ENCODE measurements at regions not wholly inside any gene's neighbourhood (a gene's known extent, or its start where the extent isn't known, plus 50 kb on each side); places are given as distances from the start of the nearest gene placed in this dataset.

DNA sequence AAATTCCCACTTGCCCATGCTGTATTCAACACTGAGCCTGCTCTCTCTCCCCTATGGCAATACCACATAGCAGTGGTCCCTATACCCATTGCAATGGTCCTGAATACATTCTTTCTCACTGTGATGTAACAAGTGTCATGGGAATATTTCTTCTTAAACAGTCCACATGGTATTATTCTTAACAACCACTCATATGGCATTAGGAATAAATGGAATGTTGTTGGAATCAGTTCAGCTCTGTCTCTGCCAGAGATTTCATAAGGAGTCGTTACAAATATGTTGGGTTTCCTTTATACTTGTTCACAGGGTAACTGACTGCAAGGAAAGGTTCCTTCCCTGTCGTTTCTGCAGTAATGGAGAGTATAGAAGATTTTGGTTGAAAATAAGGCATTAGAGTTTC, 128.3 kb upstream of the SPATA13 start:
- H3K4me3 ChIP-seq (ENCODE audit: low read depth, low read length), result no peak overlapping the region
- TF ChIP-seq, protein P1, sequence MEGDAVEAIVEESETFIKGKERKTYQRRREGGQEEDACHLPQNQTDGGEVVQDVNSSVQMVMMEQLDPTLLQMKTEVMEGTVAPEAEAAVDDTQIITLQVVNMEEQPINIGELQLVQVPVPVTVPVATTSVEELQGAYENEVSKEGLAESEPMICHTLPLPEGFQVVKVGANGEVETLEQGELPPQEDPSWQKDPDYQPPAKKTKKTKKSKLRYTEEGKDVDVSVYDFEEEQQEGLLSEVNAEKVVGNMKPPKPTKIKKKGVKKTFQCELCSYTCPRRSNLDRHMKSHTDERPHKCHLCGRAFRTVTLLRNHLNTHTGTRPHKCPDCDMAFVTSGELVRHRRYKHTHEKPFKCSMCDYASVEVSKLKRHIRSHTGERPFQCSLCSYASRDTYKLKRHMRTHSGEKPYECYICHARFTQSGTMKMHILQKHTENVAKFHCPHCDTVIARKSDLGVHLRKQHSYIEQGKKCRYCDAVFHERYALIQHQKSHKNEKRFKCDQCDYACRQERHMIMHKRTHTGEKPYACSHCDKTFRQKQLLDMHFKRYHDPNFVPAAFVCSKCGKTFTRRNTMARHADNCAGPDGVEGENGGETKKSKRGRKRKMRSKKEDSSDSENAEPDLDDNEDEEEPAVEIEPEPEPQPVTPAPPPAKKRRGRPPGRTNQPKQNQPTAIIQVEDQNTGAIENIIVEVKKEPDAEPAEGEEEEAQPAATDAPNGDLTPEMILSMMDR (IDR thresholded peaks at IDR 0.05; ENCODE audit: low read depth, low read length), result no peak
- no peaks in the 10 kb centered on the region for H3K36me3 ChIP-seq
- H3K27ac ChIP-seq, result no peak overlapping the region
- H3K27me3 ChIP-seq (ENCODE audit: insufficient read depth, low read depth, severe bottlenecking), result no peaks in the 10 kb centered on the region
- DNase-seq, result no peak
- H3K9me3 ChIP-seq (ENCODE audit: severe bottlenecking), result no peaks in the 10 kb centered on the region

DNA sequence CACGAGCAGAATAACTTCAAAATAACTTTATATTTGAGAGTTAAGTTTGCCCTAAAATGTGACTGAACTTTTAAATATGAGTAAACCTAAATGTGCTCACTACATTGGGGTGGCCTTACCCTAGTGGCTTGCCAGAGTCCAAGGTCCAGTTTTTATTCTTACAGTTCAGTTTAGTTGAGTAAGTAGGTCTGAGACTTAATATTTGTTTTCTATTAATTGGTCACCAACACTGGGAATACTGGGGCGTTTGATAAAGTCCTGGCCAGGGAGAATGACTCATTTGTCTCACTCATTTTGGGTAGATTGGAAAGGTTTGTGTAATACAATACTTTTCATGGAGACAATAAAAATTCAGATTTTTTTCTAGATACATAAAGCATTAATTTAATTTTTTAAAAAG, 127.8 kb upstream of the SPATA13 start:
- TF ChIP-seq, protein P1 (IDR thresholded peaks at IDR 0.05; ENCODE audit: low read depth, low read length), result no peak
- H3K36me3 ChIP-seq, result no peaks in the 10 kb centered on the region
- no peak for DNase-seq
- no peaks in the 10 kb centered on the region for H3K9me3 ChIP-seq (ENCODE audit: severe bottlenecking)
- H3K27ac ChIP-seq, result no peak overlapping the region
- no peaks in the 10 kb centered on the region for H3K27me3 ChIP-seq (ENCODE audit: insufficient read depth, low read depth, severe bottlenecking)
- no peak overlapping the region for H3K4me3 ChIP-seq (ENCODE audit: low read depth, low read length)

GRCh38 chr13:24033527-24034302, 126.8 kb upstream of the SPATA13 start:
- H3K36me3 ChIP-seq, result no peaks in the 10 kb centered on the region
- H3K9me3 ChIP-seq (ENCODE audit: severe bottlenecking), result no peaks in the 10 kb centered on the region
- no peak overlapping the region for H3K4me3 ChIP-seq (ENCODE audit: low read depth, low read length)
- no peak for DNase-seq
- no peak overlapping the region for H3K27ac ChIP-seq
- TF ChIP-seq, protein P1 (IDR thresholded peaks at IDR 0.05; ENCODE audit: low read depth, low read length), result no peak
- no peaks in the 10 kb centered on the region for H3K27me3 ChIP-seq (ENCODE audit: insufficient read depth, low read depth, severe bottlenecking)

GRCh38 chr13:24035411-24035810, 125.1 kb upstream of the SPATA13 start:
- DNase-seq, result no peak
- TF ChIP-seq, protein P1 (IDR thresholded peaks at IDR 0.05; ENCODE audit: low read depth, low read length), result no peak
- no peak overlapping the region for H3K27ac ChIP-seq

GRCh38 chr13:24036115-24036514, 124.4 kb upstream of the SPATA13 start:
- H3K27ac ChIP-seq, result no peak overlapping the region
- no peaks in the 10 kb centered on the region for H3K36me3 ChIP-seq
- TF ChIP-seq, protein P1 (IDR thresholded peaks at IDR 0.05; ENCODE audit: low read depth, low read length), result no peak
- H3K9me3 ChIP-seq (ENCODE audit: severe bottlenecking), result no peaks in the 10 kb centered on the region
- DNase-seq, result no peak
- H3K4me3 ChIP-seq (ENCODE audit: low read depth, low read length), result no peak overlapping the region
- H3K27me3 ChIP-seq (ENCODE audit: insufficient read depth, low read depth, severe bottlenecking), result no peaks in the 10 kb centered on the region

More at GRCh38 chr13:24035411-24035810, 125.1 kb upstream of the SPATA13 start:
- Histone ChIP-seq H3K4me3 (ENCODE audit: low read depth, low read length) (no peak overlapping the region), H3K27me3 (ENCODE audit: insufficient read depth, low read depth, severe bottlenecking) (no peaks in the 10 kb centered on the region), H3K9me3 (ENCODE audit: severe bottlenecking) (no peaks in the 10 kb centered on the region), H3K36me3 (no peaks in the 10 kb centered on the region)

- no peak overlapping the region for H3K27ac ChIP-seq
- no peaks in the 10 kb centered on the region for H3K36me3 ChIP-seq
- no peak for DNase-seq
- H3K9me3 ChIP-seq (ENCODE audit: severe bottlenecking), result no peaks in the 10 kb centered on the region
- TF ChIP-seq, protein P1 (IDR thresholded peaks at IDR 0.05; ENCODE audit: low read depth, low read length), result no peak
- no peaks in the 10 kb centered on the region for H3K27me3 ChIP-seq (ENCODE audit: insufficient read depth, low read depth, severe bottlenecking)
- H3K4me3 ChIP-seq (ENCODE audit: low read depth, low read length), result no peak overlapping the region
Measured at GRCh38 chr13:24038405-24038804, 122.1 kb upstream of the SPATA13 start.
